Inferior parietal cortex (tissue), 1 donor: ENCODE measurements at regions not wholly inside any gene's neighbourhood (a gene's known extent, or its start where the extent isn't known, plus 50 kb on each side); places are given as distances from the start of the nearest gene placed in this dataset.

Experiments used
- DNase-seq: peaks from one replicate; pipeline ENCODE4 v3.0.0-alpha.2; 2016; ENCODE audit errors: extremely low spot score

DNA sequence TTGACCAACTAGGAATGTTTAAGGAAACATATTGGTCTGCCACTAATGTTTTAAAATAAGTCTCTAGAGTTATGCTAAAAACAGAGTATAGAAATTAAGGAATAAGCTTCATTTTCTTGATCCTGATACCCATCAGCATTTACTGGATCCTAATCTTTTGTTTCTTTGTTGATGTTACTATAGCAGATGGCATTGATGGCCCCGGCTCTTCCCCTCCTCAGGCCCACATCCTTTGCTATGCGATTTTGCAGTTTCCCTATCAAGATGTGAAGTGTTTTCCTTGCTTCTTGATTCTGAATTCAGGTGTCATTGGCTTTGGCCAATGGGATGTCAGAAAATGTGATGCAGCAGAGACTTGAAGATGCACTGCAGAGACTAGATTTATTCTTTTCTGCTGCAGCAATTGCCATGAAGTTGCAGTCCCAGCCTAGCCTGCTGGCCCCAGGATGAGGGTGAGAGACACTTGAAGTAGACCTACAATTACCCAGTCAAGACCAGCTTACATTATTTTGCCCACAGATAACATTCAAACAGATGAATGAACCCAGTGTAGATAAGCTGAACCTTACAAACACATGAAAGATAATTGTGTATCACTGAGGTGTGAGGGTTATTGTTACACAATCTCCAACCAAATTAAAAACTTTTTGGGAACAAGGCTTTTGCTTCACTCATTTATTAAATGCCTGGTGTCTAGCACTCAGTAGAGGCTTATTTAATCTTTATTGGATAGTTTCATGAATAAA is 115.2 kb upstream of the ITGA4 start:
- DNase-seq, result no peak

DNA sequence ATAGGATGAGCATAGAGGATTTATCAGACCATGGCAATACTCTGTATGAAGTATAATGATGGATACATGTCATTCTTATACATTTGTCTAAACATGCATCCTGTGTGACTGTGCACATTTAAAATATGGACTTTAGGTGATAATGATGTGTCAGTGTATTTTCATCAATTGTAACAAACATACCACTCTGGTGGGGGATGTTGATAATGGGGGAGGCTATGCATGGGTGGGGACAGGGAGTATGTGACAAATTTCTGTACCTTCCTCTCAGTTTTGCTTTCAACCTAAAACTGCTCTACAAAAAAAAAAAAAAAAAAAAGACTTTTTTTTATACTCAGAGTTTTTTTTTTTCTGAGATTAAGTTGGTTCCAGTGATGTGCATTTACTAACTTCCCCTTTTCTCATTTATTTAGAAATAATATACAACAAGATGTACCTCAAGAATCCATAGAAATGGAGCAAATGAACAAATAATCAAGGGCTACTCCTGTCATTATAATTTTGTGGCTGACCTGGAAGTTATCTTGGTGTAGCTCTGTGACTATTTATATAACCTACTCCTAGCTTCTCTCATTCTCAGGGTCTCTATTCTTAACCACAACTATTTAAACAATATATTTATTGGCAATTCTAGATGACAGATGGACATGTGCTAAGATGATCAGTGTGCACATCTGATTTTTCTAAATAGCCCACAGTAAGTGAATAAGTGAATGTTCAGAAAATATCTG is 108.9 kb upstream of the ITGA4 start:
- DNase-seq, result no peak

GRCh38 chr2:181352158-181352557 is 105.0 kb upstream of the ITGA4 start:
- DNase-seq, result no peak

GRCh38 chr2:181354626-181355025 is 102.6 kb upstream of the ITGA4 start:
- no peak for DNase-seq

GRCh38 chr2:181356526-181357130 is 100.6 kb upstream of the ITGA4 start:
- DNase-seq, result no peak

DNA sequence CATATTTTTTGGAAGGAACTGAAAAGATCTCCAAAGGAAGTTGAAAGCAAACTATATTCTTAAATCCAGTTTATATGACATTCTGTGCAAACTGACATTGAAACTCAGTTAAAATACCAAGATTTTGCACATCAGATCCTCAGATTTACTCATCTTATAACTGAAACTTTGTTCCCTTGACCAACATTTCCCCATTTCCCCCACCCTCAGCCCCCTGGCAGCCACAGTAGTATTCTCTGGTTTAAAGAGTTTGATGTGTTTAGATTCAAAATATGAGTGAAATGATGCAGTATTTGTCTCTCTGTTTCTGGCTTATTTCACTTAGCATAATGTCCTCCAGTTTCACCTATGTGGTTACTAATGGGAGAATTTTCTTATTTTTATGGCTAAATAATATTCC is 99.2 kb upstream of the ITGA4 start:
- no peak for DNase-seq

- DNase-seq, result no peak
Measured at GRCh38 chr2:181362561-181362960, 94.6 kb upstream of the ITGA4 start.

DNA sequence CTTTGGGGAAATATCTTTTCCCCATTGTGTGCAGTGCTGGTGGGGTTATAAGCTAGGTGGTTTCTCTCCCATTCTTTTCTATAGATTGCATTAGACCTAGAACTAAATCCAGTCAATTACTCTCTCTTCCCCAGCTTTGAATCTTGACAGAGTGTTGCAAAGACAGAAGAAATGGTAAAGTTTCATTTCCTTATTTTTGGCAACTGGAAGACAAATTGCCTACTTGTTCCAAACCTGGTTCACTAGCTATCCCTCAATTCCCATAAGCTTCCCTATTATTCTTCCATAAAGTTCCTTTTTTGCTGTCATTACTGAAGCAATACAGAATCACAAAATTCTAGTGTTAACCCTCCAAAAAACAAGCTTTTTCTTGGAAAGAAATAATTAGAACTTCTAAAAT is 94.0 kb upstream of the ITGA4 start:
- no peak for DNase-seq

- DNase-seq, result no peak
Measured at GRCh38 chr2:181364492-181365170, 92.6 kb upstream of the ITGA4 start.

GRCh38 chr2:181366675-181367175 is 90.5 kb upstream of the ITGA4 start:
- DNase-seq, result no peak

- no peak for DNase-seq
Measured at GRCh38 chr2:181367411-181367810, 89.8 kb upstream of the ITGA4 start.

DNA sequence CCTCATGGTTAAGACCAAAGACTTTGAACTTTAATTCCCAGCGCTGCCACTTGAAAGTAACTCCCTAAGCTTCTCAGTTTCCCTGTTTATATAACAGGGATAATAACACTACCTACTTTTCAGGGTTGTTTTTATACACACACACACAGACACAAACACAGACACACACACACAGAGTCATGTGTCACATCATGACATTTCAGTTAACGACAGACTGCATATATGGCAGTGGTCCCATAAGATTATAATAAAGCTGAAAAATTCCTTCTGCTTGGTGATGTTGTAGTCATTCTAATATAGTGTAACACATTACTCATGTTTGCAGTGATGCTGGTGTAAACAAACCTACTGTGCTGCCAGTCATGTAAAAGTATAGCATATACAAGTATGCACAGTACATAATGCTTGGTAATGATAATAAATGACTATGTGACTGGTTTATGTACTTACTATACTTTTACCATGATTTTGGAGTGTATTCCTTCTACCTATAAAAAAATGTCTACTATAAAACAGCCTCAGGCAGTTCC is 89.2 kb upstream of the ITGA4 start:
- no peak for DNase-seq

DNA sequence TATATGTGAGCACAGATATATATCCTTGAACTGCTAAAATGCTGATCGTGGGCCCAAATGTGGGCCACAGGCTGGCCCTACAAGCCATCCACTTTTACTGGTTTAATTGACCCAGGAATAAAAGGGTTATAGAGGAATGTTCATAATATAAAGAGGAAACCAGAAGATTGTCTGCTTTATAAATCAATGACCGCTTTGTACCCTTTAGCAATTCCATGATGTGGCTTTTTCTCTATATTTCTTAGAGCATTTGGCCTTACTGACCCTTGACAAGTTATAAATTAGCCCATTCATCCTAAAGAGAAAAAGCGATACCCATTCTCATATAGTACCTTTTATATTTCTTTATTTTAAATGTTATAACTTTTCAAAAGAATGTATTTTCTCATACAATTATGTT is 87.1 kb upstream of the ITGA4 start:
- no peak for DNase-seq

DNA sequence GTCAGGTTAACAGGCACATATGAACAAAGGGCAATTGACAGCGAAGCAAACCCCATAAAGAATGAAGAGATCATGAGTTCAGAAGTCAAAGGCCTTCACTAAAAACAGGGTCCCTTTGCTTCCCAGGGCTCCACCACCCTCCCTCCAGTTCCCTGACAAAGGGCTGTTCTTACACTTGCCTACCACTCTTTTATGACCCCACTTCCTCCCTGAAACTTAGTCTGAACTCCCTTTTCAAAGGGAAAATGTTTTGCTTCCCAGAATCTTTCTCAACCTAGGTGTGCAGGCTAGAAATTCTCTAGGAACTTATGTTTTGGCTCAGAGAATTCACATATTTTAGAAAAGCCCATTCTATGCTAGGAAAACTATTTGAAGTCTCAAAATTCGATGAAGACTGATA is 86.0 kb upstream of the ITGA4 start:
- DNase-seq, result no peak

- peak; percentile 14 for DNase-seq
Measured at GRCh38 chr2:181371782-181372645, 85.2 kb upstream of the ITGA4 start.

GRCh38 chr2:181372646-181373040 is 84.5 kb upstream of the ITGA4 start:
- no peak for DNase-seq

DNA sequence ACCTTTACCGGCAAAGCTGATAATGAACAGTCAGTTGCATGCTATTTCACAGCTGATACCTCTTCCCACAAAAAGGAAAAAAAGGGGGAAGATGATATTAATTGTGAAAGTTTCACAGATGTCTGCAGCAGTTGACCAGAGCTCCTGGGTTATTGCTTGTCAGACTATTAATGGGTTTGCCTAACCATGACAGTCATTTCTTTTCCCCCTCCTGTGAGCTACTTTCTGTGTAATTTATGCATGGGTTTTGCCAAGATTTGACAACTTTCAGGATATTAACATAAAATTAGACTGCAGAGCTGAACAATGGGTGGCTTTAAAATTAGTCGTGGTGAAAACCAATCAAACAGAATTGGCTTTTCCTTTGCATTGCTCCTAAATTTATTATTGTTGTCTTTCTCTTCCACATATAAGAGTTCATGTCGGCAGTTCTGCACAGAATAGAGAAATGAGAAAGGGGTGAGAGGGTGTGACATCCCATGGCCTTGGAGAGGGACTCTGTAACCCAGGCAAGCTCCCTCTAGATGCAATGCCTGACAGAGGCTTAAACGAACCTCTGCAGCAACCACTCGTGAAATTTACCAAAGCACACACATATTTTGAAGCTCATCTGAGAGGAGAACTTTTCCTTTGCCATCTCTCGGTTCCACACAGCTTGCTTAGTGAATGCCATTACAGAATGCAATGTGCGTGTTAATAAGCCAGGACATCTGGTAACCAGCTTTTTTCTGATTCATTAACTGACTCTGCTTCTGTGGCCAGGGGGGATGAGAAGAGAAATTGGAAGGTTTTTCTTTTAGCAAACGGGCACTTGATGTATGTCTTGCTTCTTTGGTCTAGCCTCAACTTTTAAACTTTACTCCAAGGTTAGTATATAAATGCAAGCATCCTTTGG is 82.2 kb upstream of the ITGA4 start:
- DNase-seq, result no peak

DNA sequence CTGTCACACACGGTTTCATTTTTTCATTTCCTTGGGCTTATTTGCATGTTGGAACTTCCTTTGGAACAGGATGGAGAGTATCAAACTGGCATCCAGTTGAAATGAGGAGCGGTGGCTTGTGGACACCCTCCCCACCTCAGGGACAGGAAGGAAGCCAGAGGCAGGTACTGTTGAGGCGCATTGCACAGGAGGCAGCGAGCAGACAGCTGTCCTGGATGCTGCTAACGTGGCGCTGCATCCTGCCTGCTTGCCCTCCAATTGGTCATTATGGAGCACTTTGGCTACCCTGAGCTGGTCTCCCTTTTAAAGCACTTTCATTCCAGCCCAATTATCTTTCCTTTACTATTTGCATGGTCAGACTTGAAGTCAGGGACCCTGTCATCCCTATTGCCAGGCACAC is 80.7 kb upstream of the ITGA4 start:
- DNase-seq, result no peak

DNA sequence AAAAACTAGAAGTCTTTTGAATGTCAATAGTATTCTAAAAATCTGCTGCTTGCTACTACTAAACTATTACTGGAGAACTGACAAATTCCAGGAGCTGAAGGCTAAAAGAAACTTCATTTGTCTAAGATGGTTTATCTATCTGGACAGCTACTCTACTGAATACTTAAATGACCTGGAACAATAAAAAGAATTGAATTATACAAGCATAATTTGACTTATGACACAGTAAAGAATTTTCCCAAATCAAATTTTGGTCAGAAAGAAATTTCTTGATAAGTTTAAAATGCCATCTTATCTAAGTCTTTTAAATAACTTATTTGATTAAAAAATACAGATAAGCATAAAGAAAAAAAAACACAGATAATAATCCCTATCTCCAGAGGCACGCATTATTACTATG is 80.2 kb upstream of the ITGA4 start:
- DNase-seq, result no peak

DNA sequence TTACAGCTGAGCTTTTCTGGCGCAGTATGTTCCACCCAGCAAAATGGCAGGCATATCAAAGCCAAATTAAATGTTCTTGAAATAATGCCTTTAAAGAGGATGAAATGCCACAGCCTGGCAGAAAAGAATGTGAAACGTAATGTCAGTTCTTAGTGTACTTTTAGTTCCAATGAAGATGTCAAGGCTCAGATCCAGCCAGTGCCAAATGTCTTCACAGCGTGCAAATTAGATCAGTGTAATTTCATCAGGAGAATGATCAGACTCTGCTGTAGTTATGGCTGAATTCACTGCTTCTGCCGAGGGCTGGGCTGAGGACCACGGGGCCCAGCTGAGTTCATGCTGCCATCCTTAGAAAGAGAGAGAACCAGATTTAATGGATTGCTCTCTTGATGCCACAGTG is 78.7 kb upstream of the ITGA4 start:
- DNase-seq, result no peak
